PC-3 (cell line): ENCODE measurements at regions not wholly inside any gene's neighbourhood (a gene's known extent, or its start where the extent isn't known, plus 50 kb on each side); places are given as distances from the start of the nearest gene placed in this dataset.

Experiments used
- CTCF ChIP-seq: fragments of 300-600 bp; sonication (generic); conservative IDR thresholded peaks from 2 replicates; pipeline ENCODE4 v1.5.1; 2017; ENCODE audit warnings: antibody characterized with exemption, low read depth, mild to moderate bottlenecking, low read length
- EZH2 ChIP-seq: fragments of 300-600 bp; sonication (generic); IDR thresholded peaks from one replicate; pipeline ENCODE4 v1.6.1; 2017; ENCODE audit warnings: antibody characterized with exemption, mild to moderate bottlenecking, low read length; ENCODE audit not compliant: unreplicated experiment

DNA sequence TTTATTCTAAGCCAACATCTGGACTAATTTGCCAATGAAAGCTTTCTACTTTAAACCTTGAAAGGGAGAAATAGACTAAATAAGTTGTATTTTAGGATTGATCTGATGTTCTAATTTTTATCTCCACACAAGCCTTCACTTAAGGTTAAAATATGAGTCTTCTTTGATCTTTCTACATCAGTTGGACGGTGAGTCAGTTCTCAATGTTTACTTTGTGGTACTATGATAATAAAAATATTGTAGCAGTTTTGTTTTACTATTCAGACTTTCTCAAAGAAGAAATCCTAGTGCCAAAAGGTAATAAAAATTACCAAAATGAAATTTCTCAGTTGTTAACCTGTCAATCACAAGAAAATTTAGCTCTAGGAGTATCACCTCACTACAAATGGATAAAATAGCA, 203.5 kb upstream of the RGMB start:
- TF ChIP-seq CTCF (no peak), EZH2 (no peak)
